H9 (cell line): ENCODE measurements at regions not wholly inside any gene's neighbourhood (a gene's known extent, or its start where the extent isn't known, plus 50 kb on each side); places are given as distances from the start of the nearest gene placed in this dataset.
"Not testable (repeated sequence)": the region's sequence is repeated elsewhere in the genome, so short reads cannot be mapped to it uniquely, and the experiment has no call there.

ENCODE experiments used
- DNase-seq: peaks from one replicate; pipeline ENCODE4 v3.0.0-alpha.2; 2017
- H2AFZ ChIP-seq: one replicate; pipeline ENCODE4 v1.6.1; 2013; ENCODE audit warnings: mild to moderate bottlenecking, low read length, control low read depth, moderate library complexity
- H2AK5ac ChIP-seq: 2 replicates; pipeline ENCODE4 v1.6.1; 2013; ENCODE audit warnings: low read length, control low read depth, mixed read lengths; ENCODE audit not compliant: insufficient read length
- H2BK120ac ChIP-seq: one replicate; pipeline ENCODE4 v1.6.1; 2013; ENCODE audit warnings: low read depth, mild to moderate bottlenecking, low read length, control low read depth, inconsistent platforms; ENCODE audit not compliant: poor library complexity, severe bottlenecking
- H2BK12ac ChIP-seq: 2 replicates; pipeline ENCODE4 v1.6.1; 2013; ENCODE audit warnings: low read length, control low read depth, mixed read lengths, low read depth; ENCODE audit not compliant: insufficient read length
- H2BK15ac ChIP-seq: 2 replicates; pipeline ENCODE4 v1.6.1; 2013; ENCODE audit warnings: low read depth, low read length, control low read depth
- H2BK20ac ChIP-seq: one replicate; pipeline ENCODE4 v1.6.1; 2013; ENCODE audit warnings: low read depth, mild to moderate bottlenecking, low read length, control low read depth, inconsistent platforms; ENCODE audit not compliant: poor library complexity, severe bottlenecking
- H2BK5ac ChIP-seq: 2 replicates; pipeline ENCODE4 v1.6.1; 2013; ENCODE audit warnings: low read length, control low read depth, mixed read lengths; ENCODE audit not compliant: insufficient read length
- H3K14ac ChIP-seq: 2 replicates; pipeline ENCODE4 v1.6.1; 2013; ENCODE audit warnings: low read length, control low read depth; ENCODE audit not compliant: insufficient read depth
- H3K18ac ChIP-seq: 2 replicates; pipeline ENCODE4 v1.6.1; 2013; ENCODE audit warnings: low read depth, mild to moderate bottlenecking, mixed read lengths, low read length, control low read depth; ENCODE audit not compliant: insufficient read length
- H3K23ac ChIP-seq: 2 replicates; pipeline ENCODE4 v1.6.1; 2013; ENCODE audit warnings: low read length, control low read depth, mixed read lengths, low read depth; ENCODE audit not compliant: insufficient read length
- H3K23me2 ChIP-seq: 2 replicates; pipeline ENCODE4 v1.6.1; 2013; ENCODE audit warnings: low read depth, mild to moderate bottlenecking, mixed read lengths, low read length, control low read depth; ENCODE audit not compliant: insufficient read length, poor library complexity, severe bottlenecking
- H3K27ac ChIP-seq: 2 replicates; pipeline ENCODE4 v1.5.1; 2013; ENCODE audit warnings: low read length, control low read depth, mixed read lengths, low read depth; ENCODE audit not compliant: insufficient read length
- H3K27me3 ChIP-seq: 2 replicates; pipeline ENCODE4 v1.6.1; 2013; ENCODE audit warnings: low read length, control low read depth, inconsistent platforms; ENCODE audit not compliant: insufficient read depth
- H3K4ac ChIP-seq: 2 replicates; pipeline ENCODE4 v1.6.1; 2013; ENCODE audit warnings: low read depth, mild to moderate bottlenecking, control low read depth, inconsistent platforms, low read length, moderate library complexity
- H3K4me1 ChIP-seq: 2 replicates; pipeline ENCODE4 v1.6.1; 2013; ENCODE audit warnings: low read length, control low read depth, inconsistent platforms; ENCODE audit not compliant: insufficient read depth
- H3K4me2 ChIP-seq: 2 replicates; pipeline ENCODE4 v1.6.1; 2013; ENCODE audit warnings: low read length, control low read depth, mixed read lengths; ENCODE audit not compliant: insufficient read length, insufficient read depth
- H3K56ac ChIP-seq: 2 replicates; pipeline ENCODE4 v1.6.1; 2013; ENCODE audit warnings: low read depth, mild to moderate bottlenecking, mixed read lengths, low read length, control low read depth; ENCODE audit not compliant: insufficient read length
- H3K79me1 ChIP-seq: 2 replicates; pipeline ENCODE4 v1.6.1; 2013; ENCODE audit warnings: low read depth, mild to moderate bottlenecking, moderate library complexity, low read length, control low read depth, inconsistent platforms; ENCODE audit not compliant: insufficient read depth, poor library complexity, severe bottlenecking
- H3K79me2 ChIP-seq: 2 replicates; pipeline ENCODE4 v1.6.1; 2013; ENCODE audit warnings: low read length, control low read depth, inconsistent platforms; ENCODE audit not compliant: insufficient read depth
- H3K9ac ChIP-seq: 2 replicates; pipeline ENCODE4 v1.6.1; 2013; ENCODE audit warnings: low read length, control low read depth, mixed read lengths; ENCODE audit not compliant: insufficient read length; ENCODE audit errors: extremely low read depth
- H3K9me3 ChIP-seq: one replicate; pipeline ENCODE4 v1.6.1; 2013; ENCODE audit warnings: low read depth, low read length, inconsistent platforms; ENCODE audit not compliant: control insufficient read depth
- H3T11ph ChIP-seq: one replicate; pipeline ENCODE4 v1.6.1; 2013; ENCODE audit warnings: mild to moderate bottlenecking, low read length, control low read depth, inconsistent platforms
- H4K20me1 ChIP-seq: one replicate; pipeline ENCODE4 v1.6.1; 2013; ENCODE audit not compliant: control insufficient read depth, insufficient read length, insufficient read depth
- H4K5ac ChIP-seq: 2 replicates; pipeline ENCODE4 v1.6.1; 2013; ENCODE audit warnings: low read depth, mild to moderate bottlenecking, mixed read lengths, low read length, control low read depth; ENCODE audit not compliant: insufficient read length
- H4K8ac ChIP-seq: replicated peaks from 2 replicates; pipeline ENCODE4 v1.6.1; 2013; ENCODE audit warnings: low read length, control low read depth, mixed read lengths, low read depth; ENCODE audit not compliant: insufficient read length
- H4K91ac ChIP-seq: 2 replicates; pipeline ENCODE4 v1.6.1; 2013; ENCODE audit warnings: low read depth, mild to moderate bottlenecking, moderate library complexity, mixed read lengths, low read length, control low read depth; ENCODE audit not compliant: insufficient read length
- H3K27ac Mint-ChIP-seq, 3 experiments: 2 replicates in 2 of 3; 3 replicates in 1 of 3; pipeline ENCODE4 v1.8.0; 2020 to 2021; ENCODE audit warnings: mixed read lengths in 3 of 3, mild to moderate bottlenecking in 1 of 3, moderate library complexity in 1 of 3
- H3K27me3 Mint-ChIP-seq: 2 replicates; pipeline ENCODE4 v1.8.0; 2021; ENCODE audit warnings: low read depth, mild to moderate bottlenecking, moderate library complexity, mixed read lengths
- H3K36me3 Mint-ChIP-seq, 3 experiments: 2 replicates in 2 of 3; 3 replicates in 1 of 3; pipeline ENCODE4 v1.8.0; 2020 to 2021; ENCODE audit warnings: low read depth in 3 of 3, mixed read lengths in 3 of 3; ENCODE audit not compliant: insufficient read depth in 1 of 3
- H3K4me1 Mint-ChIP-seq, 2 experiments: 2 replicates each; pipeline ENCODE4 v1.8.0; 2020; ENCODE audit warnings: mixed read lengths in 2 of 2
- H3K4me3 Mint-ChIP-seq, 2 experiments: 2 replicates in 1 of 2; 3 replicates in 1 of 2; pipeline ENCODE4 v1.8.0; 2020 to 2021; ENCODE audit warnings: mild to moderate bottlenecking in 2 of 2, mixed read lengths in 2 of 2, moderate library complexity in 1 of 2
- H3K9me3 Mint-ChIP-seq, 2 experiments: 2 replicates in 1 of 2; 3 replicates in 1 of 2; pipeline ENCODE4 v1.8.0; 2020; ENCODE audit warnings: mild to moderate bottlenecking in 2 of 2, mixed read lengths in 2 of 2, moderate library complexity in 1 of 2
- CTCF ChIP-seq: fragments of 200-600 bp; sonication (generic); conservative IDR thresholded peaks from 3 replicates; pipeline ENCODE4 v1.8.0; 2021; ENCODE audit warnings: antibody characterized with exemption, mild to moderate bottlenecking
- WGBS: extraction: QIAGEN DNeasy Blood & Tissue Kit; methylation state at CpG from one replicate; pipeline ENCODE4 v1.1.7; 2013; ENCODE audit warnings: missing lambda C conversion rate, low lambda C conversion rate, mixed read lengths; ENCODE audit not compliant: insufficient read length; ENCODE audit errors: extremely low coverage; 5-methylcytosine and 5-hydroxymethylcytosine counted together

- Histone ChIP-seq H3K9me3 (no peaks in the 10 kb centered on the region), H3K79me1 (no peaks in the 10 kb centered on the region), H3K4me2 (no peak overlapping the region), H3K27me3 (no peaks in the 10 kb centered on the region), H4K8ac (no peak overlapping the region), H3K4me1 (no peaks in the 10 kb centered on the region), H2BK15ac (no peak overlapping the region), H3K56ac (no peak overlapping the region), H4K5ac (no peak overlapping the region), H4K20me1 (no peaks in the 10 kb centered on the region), H2AFZ (no peak overlapping the region), H2BK5ac (no peak overlapping the region), H3K23me2 (no peaks in the 10 kb centered on the region), H3K9ac (no peak overlapping the region), H2AK5ac (no peak overlapping the region), H2BK120ac (no peak overlapping the region), H3K27ac (no peak overlapping the region), H3T11ph (no peak overlapping the region), H3K18ac (no peak overlapping the region), H4K91ac (no peak overlapping the region), H3K79me2 (no peaks in the 10 kb centered on the region), H2BK12ac (no peak overlapping the region), H3K23ac (no peak overlapping the region), H2BK20ac (no peak overlapping the region), H3K4ac (no peak overlapping the region), H3K14ac (no peak overlapping the region)
- no peak for TF ChIP-seq CTCF
- no peak for DNase-seq
- WGBS, result no CpG with 5 or more reads among the region's 2 CpGs
- Mint-ChIP-seq H3K36me3 (no peaks in the 10 kb centered on the region), H3K27ac (no peak overlapping the region; a peak in 2 of 7 replicates), H3K4me3 (no peak overlapping the region), H3K27me3 (peaks cover 1% of the 10 kb centered on the region), H3K9me3 (no peaks in the 10 kb centered on the region), H3K4me1 (peaks cover 3 to 7% of the 10 kb centered on the region in 2 experiments)
These were observed 361.6 kb upstream of the PLD5 start for GRCh38 chr1:242886137-242886536.

- H3K23ac ChIP-seq, H3K4me1 ChIP-seq, H2BK20ac ChIP-seq, H3K27me3 Mint-ChIP-seq, H2BK15ac ChIP-seq, H2AFZ ChIP-seq, H4K20me1 ChIP-seq, H3K14ac ChIP-seq, H3K9me3 Mint-ChIP-seq, H3K79me1 ChIP-seq, H3K27ac Mint-ChIP-seq, H3K4me1 Mint-ChIP-seq, H3K23me2 ChIP-seq, H4K91ac ChIP-seq, H3K27ac ChIP-seq, H3K18ac ChIP-seq, H3K79me2 ChIP-seq, H2BK5ac ChIP-seq, H3K9me3 ChIP-seq, H3K9ac ChIP-seq, H3K56ac ChIP-seq, H4K8ac ChIP-seq, H3K4me3 Mint-ChIP-seq, H3K27me3 ChIP-seq, H4K5ac ChIP-seq, H2BK12ac ChIP-seq, H3K4me2 ChIP-seq, H3K4ac ChIP-seq, DNase-seq, H2BK120ac ChIP-seq, H2AK5ac ChIP-seq, H3T11ph ChIP-seq, H3K36me3 Mint-ChIP-seq: not testable (repeated sequence)
- no CpG with 5 or more reads among the region's 5 CpGs for WGBS
These were observed 355.5 kb upstream of the PLD5 start for GRCh38 chr1:242880022-242880421.
